ENCODE measurements at regions not wholly inside any gene's neighbourhood (a gene's known extent, or its start where the extent isn't known, plus 50 kb on each side); places are given as distances from the start of the nearest gene placed in this dataset.

DNA sequence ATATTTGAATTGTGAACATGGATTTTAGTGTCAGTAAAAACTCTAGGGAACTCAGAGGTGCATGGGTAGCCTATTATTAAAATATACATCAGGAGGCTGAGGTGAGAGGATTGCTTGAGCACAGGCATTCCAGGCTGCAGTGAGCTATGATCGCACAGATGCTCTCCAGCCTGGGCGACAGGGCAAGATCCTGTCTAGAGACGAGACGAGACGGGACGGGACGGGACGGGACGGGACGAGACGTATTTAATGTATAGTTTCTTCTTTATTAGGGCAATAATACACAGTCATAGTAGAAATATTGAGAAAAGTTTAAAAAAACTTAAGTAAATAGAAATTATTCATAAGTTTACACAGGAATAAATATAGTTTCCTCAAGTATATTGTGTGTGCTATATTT is 89.3 kb downstream of the DIPK2A start:
- H3K4me3 ChIP-seq (ENCODE audit: low read depth, low read length): no peak overlapping the region
- H3K27me3 ChIP-seq (ENCODE audit: control insufficient read depth, insufficient read depth, low read length): no peaks in the 10 kb centered on the region
- POLR2A ChIA-PET: no interaction called here
- H3K27ac ChIP-seq (ENCODE audit: low read depth, low read length): no peak overlapping the region
- DNase-seq (ENCODE audit: low read depth, low spot score): no peak
- CTCF ChIA-PET: no interaction called here
- TF ChIP-seq, protein P1, sequence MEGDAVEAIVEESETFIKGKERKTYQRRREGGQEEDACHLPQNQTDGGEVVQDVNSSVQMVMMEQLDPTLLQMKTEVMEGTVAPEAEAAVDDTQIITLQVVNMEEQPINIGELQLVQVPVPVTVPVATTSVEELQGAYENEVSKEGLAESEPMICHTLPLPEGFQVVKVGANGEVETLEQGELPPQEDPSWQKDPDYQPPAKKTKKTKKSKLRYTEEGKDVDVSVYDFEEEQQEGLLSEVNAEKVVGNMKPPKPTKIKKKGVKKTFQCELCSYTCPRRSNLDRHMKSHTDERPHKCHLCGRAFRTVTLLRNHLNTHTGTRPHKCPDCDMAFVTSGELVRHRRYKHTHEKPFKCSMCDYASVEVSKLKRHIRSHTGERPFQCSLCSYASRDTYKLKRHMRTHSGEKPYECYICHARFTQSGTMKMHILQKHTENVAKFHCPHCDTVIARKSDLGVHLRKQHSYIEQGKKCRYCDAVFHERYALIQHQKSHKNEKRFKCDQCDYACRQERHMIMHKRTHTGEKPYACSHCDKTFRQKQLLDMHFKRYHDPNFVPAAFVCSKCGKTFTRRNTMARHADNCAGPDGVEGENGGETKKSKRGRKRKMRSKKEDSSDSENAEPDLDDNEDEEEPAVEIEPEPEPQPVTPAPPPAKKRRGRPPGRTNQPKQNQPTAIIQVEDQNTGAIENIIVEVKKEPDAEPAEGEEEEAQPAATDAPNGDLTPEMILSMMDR (IDR thresholded peaks at IDR 0.05; ENCODE audit: low read depth, low read length): no peak
- no peaks in the 10 kb centered on the region for H3K9me3 ChIP-seq (ENCODE audit: control insufficient read depth, insufficient read depth, low read length)

DNA sequence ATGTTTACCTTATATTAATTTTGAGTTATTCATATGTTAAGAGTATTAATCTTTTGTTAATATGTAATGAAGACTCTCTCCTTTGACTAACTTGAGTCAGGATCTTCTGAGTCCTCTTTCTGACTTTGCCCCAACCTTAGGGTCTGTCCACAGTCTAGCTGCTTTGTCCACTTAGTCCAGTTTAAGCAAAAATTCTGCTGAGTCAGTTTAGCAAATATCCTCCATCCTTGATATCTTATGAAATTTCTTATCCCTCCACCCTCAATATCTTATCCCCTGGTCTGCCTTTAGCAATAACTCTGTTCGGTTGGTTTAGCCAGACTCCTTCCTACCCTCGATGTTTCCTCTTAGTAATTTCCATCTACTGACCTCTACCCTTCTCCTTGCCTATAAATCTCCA is 91.7 kb downstream of the DIPK2A start:
- H3K4me3 ChIP-seq (ENCODE audit: low read depth, low read length): no peak overlapping the region
- TF ChIP-seq, protein P1 (IDR thresholded peaks at IDR 0.05; ENCODE audit: low read depth, low read length): no peak
- H3K9me3 ChIP-seq (ENCODE audit: control insufficient read depth, insufficient read depth, low read length): no peaks in the 10 kb centered on the region
- ChIA-PET CTCF (no interaction called here), POLR2A (no interaction called here)
- no peak overlapping the region for H3K27ac ChIP-seq (ENCODE audit: low read depth, low read length)
- no peaks in the 10 kb centered on the region for H3K27me3 ChIP-seq (ENCODE audit: control insufficient read depth, insufficient read depth, low read length)
- DNase-seq (ENCODE audit: low read depth, low spot score): no peak

DNA sequence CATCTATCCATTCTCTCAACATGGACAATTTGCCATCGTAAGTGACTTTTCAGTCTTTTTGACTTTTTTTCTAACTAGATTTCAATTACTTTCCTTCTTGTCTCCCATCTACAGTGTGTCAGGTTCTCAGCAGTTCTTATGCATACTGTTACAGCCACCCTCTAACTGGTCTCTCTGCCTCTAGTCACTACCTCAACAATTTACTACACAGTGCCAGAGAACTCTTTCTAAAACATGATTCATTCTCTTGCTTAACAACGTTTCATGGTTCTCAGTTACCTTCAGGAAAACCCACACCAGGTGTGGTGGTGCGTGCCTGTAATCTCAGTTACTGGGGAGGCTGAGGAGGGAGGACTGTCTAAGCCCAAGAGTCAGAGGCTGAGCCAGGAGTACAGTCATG is 95.4 kb downstream of the DIPK2A start:
- DNase-seq (ENCODE audit: low read depth, low spot score): no peak
- Histone ChIP-seq H3K27me3 (ENCODE audit: control insufficient read depth, insufficient read depth, low read length) (no peaks in the 10 kb centered on the region), H3K27ac (ENCODE audit: low read depth, low read length) (no peak overlapping the region), H3K9me3 (ENCODE audit: control insufficient read depth, insufficient read depth, low read length) (no peaks in the 10 kb centered on the region; the same call in 1 of the 2 replicates), H3K4me3 (ENCODE audit: low read depth, low read length) (no peak overlapping the region)
- ChIA-PET POLR2A (no interaction called here), CTCF (no interaction called here)
- TF ChIP-seq, protein P1 (IDR thresholded peaks at IDR 0.05; ENCODE audit: low read depth, low read length): no peak

DNA sequence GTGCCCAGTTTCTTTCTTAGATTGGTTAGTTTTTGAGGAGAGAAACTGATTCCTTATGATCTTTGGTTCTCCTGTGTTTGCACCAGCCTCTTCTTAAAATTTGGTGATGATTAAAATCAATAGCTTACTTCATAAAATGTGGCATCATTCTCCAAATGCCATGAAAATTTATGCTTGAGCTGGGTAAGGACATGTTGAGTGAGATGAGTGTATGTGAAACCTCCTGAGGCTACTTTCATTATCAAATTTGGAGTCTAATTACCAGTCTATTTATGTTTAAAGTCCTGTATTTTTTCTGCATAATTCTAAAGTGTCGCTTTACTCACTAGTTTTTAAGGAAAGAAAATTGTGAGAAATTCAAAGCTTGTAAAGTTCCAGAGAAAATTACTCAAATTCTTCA is 102.1 kb downstream of the DIPK2A start:
- H3K4me3 ChIP-seq (ENCODE audit: low read depth, low read length): no peak overlapping the region
- no peaks in the 10 kb centered on the region; the same call in 1 of the 2 replicates for H3K9me3 ChIP-seq (ENCODE audit: control insufficient read depth, insufficient read depth, low read length)
- H3K27ac ChIP-seq (ENCODE audit: low read depth, low read length): no peak overlapping the region
- H3K27me3 ChIP-seq (ENCODE audit: control insufficient read depth, insufficient read depth, low read length): no peaks in the 10 kb centered on the region
- CTCF ChIA-PET: interaction anchor here (0.6 to 0.8 kb wide), 2 partner anchors 13 to 15 kb away, joined by 3 to 4 read pairs; no protein-coding TSS in a partner anchor
- POLR2A ChIA-PET: no interaction called here
- DNase-seq (ENCODE audit: low read depth, low spot score): no peak
- TF ChIP-seq, protein P1 (IDR thresholded peaks at IDR 0.05; ENCODE audit: low read depth, low read length): no peak

DNA sequence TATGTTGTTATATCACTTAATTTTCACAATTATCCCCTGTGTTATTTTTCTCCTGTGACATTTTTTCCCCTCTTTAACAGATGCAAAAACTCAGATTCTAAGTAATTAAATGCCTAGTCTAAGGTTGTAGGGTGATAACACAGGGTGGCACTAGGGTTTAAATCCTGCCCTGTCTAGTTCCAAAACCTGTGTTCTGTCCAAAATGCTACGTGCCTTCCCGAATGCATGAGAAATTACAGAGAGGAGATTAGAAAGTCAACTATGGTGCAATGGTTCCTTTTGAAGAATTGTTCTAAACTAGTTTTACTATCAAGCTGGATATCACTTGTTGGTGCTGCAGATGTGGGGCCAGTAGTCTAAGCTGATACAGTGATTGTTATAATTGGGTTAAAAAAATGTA is 108.0 kb downstream of the DIPK2A start:
- no peak for DNase-seq (ENCODE audit: low read depth, low spot score)
- Histone ChIP-seq H3K4me3 (ENCODE audit: low read depth, low read length) (no peak overlapping the region), H3K27me3 (ENCODE audit: control insufficient read depth, insufficient read depth, low read length) (no peaks in the 10 kb centered on the region), H3K9me3 (ENCODE audit: control insufficient read depth, insufficient read depth, low read length) (no peaks in the 10 kb centered on the region), H3K27ac (ENCODE audit: low read depth, low read length) (no peak overlapping the region)
- CTCF ChIA-PET: no interaction called here
- POLR2A ChIA-PET: no interaction called here
- TF ChIP-seq, protein P1 (IDR thresholded peaks at IDR 0.05; ENCODE audit: low read depth, low read length): no peak
